Iris pigment epithelial cell (primary cell): ENCODE measurements at regions not wholly inside any gene's neighbourhood (a gene's known extent, or its start where the extent isn't known, plus 50 kb on each side); places are given as distances from the start of the nearest gene placed in this dataset.

Experiments
- DNase-seq: peaks from one replicate; pipeline ENCODE4 v3.0.0-alpha.2; 2011; ENCODE audit warnings: low read depth

DNA sequence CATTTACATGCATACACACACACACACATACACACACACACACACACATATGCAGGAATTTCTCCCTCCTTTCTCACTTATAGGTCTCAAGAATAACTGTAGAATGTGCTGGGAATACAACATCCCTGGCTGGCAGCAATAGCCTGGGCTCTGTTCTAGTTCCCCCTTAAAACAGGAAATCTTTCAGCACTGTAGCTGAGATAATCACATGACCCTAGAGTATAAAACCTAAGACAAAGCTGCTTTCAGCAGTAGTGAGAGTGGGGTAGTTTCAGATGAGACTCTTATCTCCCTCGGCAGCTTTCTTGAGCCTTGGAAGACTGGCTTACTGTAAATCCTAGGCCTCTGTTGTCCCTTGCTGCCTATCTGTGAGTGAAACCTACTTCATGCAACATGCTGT lies 137.4 kb upstream of the AKR1E2 start:
- DNase-seq, result no peak

DNA sequence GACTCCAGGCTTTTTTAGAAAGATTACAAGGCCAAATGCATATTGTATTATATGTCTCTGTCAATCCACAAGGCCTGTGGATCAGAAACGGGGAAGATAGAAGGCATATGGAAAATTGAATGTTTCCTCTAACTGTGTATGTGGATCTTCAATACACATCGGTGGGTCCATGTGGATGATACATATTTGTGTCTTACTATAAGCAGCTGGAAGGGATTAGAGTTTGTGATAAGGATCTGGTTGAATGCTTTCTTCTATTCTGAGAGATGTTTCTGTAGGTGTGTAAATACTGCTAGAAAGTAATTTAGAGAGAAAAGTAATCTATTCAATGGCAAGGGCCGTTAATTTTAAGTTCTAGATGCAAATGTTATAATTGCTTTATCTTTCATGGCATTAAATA lies 137.8 kb upstream of the AKR1E2 start:
- peak; percentile 36 for DNase-seq

DNA sequence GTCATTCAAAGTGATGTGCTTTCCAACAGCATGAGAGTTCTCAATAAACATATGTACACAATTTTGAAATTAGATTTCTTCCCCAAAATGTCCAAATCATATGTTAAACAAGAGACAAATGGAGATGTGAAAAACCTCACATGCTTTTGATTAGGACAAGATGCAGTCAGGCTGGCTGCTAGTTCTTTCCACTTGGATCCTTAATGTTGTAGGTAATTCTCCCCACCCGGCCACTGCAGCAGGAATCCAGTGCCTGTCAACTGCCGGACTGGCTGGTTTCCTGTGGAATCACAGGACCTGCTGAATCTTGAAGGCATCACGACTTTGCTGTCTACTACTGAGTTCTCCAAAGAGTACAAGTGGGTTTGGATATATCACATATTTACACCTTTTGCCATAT lies 138.6 kb upstream of the AKR1E2 start:
- DNase-seq, result no peak

DNA sequence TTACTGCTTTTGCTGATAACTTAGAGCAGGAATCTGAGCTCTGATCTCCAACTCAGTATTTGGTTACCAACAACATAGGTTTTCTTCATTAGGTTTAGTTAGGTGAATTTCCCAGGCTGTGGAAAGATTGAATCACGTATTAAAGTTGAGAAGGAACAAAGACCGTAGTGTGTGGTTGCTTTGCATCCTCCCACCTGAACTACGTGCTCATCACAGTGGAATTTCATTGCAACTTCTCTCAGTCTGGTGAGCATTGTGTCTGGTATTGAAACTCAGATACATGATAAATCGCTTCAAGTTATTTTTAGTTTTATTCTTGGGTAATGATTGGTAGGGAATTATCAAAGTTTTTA lies 139.4 kb upstream of the AKR1E2 start:
- DNase-seq, result peak; percentile 95

DNA sequence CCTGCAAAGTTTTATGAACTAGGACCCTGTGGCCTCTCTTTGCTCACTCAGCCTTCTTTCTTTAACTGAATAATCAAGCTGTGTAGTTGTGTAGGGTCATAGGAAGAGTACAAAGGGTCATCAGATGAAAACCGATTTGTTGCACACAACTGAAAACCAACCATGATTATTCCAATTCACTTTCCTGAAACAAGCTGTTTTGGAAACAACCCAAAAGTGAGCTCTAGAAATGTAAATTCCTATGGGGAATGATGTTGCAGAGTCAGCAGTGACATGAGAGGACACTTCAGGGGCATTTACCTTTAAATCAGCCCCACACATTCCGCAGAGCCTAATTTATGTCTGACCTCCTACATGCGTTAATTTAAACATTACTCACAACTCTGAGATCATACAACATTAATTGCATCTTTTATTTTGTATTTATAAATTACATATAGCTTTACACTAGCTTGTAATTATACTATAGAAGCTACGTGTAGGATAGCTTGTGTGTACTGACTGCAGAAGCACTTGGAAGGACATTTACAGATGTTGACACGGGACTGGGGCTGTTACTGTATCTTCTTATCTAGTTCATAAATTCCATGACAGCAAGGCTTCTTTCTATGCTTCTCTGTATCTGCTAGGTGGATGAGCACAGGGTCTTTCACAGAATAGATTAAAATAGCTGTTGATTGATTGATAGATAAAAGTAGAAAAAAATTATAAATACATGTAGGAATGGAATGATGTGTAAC lies 139.9 kb upstream of the AKR1E2 start:
- DNase-seq, result no peak

DNA sequence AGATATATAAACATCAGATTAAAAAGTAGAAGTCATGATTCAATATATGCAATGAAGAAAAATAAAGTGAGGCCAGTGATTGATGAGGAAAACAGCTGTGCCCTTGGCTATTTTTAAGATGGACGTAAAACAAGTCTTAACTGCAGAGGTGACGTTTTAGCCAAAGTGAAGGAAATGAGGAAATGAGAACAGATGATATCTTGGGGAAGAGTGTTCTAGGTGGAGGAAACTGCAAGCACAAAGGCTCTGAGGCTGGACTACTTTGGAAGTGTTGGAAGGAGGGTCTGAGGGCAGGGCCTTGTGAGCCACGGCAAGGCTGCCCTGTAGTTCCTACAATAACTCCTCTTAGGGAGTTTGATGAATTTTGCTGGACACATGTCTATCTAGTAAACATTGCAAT lies 140.5 kb upstream of the AKR1E2 start:
- DNase-seq, result no peak

DNA sequence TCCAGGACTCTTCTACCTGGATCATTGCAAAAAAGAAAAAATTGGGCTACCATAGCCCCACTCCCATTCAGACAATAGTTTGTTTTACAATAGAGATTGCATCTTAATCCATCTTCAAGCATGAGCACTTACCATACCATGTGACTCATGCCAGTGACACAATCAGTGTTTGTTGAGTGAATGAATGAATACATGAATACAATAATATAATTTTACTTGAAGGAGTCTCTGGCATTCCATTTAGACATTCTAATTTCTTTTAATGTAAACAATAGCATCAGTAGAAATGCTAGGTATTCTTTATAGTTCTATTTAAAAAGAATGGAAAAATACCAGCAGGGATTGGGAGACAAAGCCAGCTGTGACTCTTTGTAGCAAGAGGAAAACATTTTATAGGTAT lies 141.6 kb upstream of the AKR1E2 start:
- peak; percentile 80 for DNase-seq

DNA sequence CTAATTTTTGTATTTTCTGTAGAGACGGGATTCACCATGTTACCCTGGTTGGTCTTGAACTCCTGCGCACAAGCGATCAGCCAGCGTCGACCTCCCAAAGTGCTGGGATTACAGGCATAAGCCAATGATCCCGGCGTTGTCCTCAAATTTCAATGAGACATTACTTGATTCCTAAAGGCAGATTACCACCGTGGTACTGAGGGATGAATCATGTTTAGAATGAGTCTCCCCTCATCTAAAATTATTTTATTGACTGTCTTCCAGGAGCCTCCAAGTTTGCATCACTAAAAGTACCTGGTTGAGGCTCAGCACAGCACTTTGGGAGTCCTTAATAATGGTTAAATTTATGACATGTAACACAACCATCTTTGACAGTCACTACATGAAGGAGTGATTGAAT lies 142.2 kb upstream of the AKR1E2 start:
- no peak for DNase-seq

DNA sequence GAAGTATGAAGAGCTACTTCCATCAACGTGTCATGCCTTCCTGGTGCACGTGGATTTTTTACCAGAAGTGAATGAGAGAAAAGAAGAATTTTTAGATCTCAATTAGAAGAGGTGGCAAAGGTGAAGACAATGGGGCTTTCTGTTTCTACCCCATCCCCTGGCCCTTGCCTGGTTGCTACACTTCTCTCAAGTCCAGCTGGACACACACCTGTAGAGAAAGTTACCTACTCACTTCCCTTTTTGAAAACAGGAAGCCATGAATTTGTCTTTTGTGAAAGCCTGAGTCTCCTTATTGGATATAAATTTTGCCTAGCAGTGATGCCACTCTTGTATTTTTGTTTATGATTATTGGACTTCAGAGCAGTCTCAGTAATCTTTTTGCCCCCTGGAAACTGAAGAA lies 142.9 kb upstream of the AKR1E2 start:
- DNase-seq, result no peak

DNA sequence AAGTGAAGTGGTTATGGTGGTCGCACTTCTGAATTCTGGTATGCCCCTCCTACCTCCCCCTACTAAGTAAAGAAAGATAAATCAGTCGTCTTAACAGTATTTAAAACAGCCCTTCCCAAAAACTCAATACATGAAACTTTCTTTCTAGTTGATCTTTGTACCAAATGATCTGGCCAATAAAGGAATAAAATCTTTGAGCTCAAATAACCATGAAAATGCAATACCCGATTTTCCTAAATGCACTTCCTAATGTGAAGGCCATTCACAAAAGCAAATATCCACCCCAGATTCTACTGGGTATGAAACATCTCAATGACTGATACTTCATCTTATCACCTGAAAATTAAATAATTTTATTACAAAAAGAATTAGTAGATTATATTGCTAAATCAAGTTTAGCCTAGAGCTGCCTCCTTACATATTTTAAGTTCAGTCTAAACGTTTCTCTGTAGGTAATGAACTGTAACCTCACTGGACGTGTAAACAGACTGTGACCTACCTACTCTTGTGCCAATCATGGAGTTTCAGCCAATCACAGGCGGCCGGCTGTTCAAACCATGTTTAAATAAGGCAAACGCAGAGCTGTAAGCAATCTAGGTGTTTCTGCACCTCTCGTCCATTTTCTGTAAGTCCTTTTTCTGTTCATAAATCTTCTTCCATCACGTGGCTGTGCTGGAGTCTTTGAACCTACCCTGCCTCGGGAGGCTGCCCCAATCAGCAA lies 146.9 kb upstream of the AKR1E2 start:
- no peak for DNase-seq

DNA sequence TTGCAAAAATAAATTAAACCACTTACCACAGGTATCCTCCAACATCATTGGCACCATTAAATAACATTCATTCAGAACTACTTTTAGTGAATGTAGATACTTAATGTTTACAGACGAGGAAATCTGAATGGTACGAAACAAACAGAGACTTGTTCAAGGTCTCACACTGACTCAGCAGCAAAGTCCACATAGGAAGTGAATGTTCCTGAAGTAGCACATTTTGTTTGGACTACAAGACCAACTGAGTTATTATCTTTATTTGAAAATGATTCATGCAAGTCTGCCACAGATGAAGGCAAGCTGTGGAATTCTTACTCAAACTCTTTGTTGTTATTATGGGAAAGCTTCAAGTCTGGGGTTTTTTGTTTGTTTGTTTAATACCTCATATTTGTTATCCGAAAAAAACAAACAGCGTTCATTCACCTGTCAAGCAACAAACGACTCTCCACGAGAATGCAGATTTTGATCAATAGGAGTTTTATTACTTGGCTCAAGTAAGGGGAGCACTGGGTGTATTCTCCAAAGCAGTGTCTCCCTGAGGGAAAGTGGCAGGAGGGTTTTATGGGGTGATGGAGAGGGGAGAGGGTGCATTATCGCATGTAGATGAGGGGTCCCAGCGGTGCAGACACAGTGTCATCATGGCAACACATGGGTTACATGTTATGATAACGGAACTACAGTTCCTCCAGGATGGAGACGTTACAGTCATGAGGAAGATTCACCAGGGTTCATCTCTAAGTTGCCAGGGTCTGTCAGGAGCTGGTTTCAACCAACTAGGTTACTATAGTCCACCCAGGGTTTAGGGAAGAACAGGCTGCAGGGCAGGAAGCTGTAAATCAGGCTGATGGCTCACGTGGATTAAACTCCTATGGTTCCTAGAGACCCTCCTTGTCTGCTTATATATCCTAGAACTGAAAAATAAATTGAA lies 147.7 kb upstream of the AKR1E2 start:
- peak; percentile 97 for DNase-seq

DNA sequence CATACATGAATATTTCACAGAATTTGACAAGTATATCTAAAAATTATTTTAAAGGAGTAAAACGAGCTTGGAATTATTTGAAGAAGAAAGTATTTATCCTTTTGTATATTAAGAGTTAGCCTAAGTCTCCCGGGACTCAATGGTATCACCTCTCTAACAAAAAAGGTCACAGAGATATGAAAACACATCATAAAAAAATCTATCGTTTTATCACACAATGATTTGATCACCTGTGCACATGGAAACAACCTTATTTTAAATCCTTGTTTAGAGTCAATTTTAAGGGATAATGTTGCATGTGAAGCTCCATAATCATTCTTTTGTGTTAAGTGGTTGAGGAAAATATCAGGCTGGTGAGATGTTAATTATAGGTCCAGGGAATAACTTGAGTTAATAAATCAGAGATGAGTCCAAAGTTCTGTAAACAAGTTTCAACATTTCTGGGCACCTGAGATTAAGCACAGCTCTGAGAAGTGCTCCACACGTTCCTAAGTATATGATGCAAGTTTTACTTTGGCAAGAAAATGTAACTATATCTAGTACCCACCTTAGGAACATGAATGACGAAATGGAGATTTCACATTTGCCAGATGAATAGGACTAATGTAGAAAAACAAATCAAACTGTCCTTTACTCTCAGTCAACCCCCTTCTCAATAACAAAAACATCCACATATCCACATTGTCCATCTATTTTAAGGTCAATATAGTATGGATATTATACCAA lies 148.5 kb upstream of the AKR1E2 start:
- DNase-seq, result peak; percentile 95

DNA sequence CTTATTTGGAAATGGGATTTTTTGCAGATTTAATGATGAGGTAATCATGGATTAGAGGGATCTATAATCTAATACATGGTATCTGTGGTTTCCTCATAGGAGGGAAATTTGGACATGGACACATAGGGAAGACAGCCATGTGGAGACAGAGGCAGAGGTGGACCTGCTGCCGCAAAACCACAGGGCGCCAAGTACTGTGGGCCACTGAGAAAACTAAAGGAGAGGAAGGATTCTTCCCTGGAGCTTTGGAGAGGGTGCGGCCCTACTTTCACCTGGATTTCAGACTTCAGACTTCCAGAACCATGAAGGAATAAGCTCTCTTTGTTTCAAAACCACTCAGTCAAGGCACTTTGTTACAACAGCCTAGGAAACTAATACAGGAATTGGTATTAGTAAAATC lies 149.4 kb upstream of the AKR1E2 start:
- no peak for DNase-seq

DNA sequence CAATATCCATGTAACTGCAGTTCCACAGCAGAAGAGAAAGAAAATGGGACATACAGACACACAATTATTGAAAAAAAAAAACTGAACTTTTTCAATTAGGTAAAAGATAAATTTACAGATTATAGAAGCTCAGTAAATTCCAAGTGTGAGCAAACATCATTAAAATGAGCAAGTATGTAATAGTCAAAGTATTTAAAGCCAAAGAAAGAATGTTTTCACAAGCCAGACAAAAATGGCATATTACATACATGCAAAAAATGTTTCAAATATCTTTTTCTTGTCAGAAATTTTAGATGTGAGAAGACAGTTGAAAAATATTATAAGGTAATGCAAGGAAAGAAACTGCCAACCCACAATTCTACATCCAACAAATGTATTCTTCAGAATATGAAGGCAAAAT lies 150.2 kb upstream of the AKR1E2 start:
- no peak for DNase-seq

DNA sequence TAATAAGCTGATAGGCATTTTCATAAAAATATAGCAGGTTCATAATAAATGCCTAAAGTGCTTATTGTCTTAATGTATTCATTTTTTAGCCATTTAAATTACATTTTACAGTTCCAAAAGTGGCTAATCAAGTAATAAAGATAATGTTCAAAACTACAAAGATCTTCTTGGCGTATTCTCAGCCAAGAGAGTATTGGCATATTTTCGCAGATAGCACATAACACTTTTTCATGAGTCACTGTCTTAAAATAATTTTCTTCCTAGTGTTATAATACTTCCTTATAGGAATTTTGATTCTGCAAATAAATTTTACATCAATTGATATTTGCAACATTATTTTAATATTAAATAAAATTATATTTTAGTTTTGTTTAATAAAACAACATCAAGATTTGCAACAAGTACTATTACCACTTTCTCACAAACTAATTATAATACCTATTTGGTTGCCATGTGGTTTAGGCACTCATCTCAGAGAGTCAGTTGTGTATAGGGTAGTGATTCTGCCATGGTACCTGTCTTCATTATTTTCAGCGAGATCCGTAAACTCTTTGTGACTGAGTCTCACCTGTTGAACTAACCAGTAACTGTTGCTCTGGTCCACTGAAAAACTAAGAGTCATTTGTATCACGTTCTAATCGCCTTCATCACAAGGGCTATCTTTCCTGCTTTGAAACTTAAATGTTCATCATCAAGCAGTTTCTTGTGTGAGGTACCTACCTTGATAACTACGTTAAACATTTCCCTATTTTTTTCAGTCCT lies 152.5 kb upstream of the AKR1E2 start:
- no peak for DNase-seq

DNA sequence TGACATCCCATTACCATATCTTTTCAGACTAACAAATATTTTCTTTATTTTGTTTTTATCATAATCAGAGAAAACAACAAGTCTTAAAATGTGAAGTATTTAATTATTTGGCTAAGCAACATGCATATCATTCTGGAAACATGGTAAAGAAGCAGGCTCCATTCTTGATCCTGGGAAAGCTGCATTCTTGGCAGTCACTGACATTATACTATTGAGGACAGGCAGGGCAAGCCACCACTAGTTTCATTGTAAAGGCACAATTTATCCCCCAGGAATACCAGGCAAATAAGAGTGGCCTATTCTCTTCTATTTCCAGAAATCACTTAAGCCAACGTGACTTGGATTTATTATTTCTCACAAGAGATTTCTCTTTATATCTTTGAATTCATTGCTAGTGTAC lies 153.8 kb upstream of the AKR1E2 start:
- DNase-seq, result no peak

DNA sequence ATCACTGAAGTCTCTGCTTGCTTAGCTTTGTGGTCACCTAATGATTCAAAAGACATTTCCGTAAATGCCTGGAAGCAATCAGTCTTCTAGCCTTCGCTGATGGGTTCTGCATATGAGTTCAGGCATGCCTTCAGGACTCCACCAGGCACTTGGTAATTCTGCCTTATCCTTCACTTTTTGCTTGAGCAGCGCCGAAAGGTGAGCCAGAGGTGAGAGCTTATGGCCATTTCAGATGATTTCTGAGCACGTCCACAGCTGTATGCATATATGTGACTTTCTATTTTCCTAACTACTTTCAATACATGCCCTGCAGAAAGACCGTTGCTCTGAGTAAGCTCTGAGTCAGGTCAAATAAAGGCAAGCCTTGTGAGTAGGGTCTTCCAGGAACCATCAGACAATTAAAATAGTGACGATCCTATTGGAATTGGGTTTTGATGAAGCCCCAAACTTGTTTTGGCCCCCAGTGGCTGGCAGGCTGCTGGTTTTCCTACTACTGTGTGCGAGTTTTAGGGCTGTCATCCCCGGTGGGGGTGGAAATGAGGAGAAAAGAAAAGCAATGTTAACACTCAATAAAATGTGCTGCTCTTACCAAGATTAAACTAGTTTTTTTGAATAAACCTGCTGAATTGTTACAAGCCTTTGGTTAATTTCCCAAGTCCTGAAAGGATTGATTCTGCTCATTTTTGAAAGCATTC lies 154.4 kb upstream of the AKR1E2 start:
- DNase-seq, result no peak

DNA sequence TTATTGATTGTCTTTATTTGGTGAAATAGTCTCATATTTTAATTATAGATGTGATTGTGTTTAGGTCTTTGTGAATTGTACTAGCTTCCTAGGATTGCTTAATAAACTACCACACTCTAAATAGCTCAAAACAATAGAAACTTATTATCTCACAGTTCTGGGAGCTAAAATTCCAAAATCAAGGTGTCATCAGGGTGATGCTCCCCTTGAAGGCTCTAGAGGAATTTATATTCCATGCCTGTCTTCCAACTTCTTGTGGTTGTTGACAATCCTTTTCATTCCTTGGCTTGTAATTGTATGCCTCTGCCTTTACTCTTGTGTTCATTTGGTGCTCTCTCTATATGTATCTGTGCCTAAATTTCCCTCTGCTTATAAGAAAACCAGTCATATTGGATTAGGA lies 155.3 kb upstream of the AKR1E2 start:
- peak; percentile 68 for DNase-seq

DNA sequence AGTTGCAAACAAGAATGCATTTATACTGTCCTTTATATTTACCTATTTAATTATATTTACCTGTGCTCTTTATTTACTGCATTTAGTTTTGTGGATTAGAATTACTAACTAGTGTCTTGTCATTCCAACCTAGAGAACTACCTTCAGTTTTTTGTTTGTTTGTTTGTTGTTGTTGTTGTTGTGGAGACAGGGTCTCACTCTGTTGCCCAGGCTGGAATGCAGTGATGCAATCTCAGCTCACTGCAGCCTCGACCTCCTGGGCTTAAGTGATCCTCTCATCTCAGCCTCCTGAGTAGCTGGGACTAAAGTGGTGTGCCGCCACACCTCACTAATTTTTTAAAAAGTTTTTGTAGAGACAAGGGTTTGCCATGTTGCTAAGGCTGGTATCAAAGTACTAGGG lies 156.4 kb upstream of the AKR1E2 start:
- DNase-seq, result no peak

DNA sequence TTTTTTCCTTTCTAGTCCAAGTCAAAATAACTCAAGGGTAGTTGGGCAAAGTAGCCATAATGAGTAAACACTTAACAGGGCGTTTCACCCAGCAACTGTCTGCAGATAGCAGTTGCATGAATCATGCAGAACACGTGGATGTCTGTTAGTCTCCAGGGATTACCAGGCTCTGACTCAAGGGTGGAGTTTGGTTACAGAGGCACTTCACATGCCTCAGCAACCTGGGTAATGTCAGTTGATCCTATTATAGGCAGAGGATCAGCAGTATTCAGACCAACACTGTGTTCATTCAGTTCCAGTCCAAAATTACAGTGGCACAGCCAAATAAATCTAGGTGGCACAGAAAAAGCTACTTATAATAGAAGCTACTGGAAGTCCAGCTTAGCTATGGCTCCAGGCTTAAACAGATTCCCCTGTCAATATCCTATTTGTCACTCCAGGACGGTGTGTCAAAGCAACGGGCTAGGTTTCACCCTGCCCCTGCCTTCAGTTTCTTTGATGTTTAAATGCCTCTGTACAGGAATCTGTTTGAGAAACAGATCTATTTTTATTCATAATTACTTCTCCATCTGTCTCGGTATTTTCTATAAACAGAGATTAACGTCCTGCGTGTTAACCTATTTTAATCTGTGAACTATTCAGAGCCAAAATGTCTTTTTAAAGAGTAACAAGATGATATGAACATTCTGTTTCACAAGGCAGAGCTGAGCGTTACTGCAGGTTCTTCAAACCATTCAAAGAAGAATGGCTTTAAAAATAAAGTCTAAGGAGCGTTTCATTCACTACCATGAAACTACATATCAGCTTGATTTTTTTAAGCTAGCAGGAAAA lies 162.6 kb upstream of the AKR1E2 start:
- peak; percentile 100 for DNase-seq
